ENCODE measurements at regions not wholly inside any gene's neighbourhood (a gene's known extent, or its start where the extent isn't known, plus 50 kb on each side); places are given as distances from the start of the nearest gene placed in this dataset.
"Not testable (repeated sequence)": the region's sequence is repeated elsewhere in the genome, so short reads cannot be mapped to it uniquely, and the experiment has no call there.

DNA sequence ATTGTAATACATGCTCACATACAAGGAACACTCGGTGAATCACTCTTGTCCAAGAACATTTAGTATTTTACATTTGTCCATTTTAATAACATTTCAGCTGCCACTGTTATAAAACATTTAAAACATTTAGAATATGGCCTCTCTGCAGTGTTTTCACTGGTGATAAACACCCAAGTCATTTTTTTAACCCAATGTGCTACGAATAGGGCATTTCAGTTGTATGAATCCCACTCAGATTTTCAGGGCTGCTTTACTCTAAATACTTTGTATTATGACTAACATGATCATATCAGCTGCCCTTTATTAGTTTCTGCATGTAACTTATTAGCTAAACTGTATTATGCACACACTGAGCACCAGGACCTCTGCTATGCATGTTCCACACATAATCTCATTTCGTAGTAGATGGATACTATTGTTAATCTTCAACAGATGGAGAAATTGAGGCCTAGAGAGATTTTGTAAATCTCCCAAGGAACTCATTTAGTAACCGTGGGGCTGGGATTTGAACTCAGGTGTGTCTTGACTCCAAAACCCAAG, 148.6 kb upstream of the CDIN1 start:
- no peak for DNase-seq

DNA sequence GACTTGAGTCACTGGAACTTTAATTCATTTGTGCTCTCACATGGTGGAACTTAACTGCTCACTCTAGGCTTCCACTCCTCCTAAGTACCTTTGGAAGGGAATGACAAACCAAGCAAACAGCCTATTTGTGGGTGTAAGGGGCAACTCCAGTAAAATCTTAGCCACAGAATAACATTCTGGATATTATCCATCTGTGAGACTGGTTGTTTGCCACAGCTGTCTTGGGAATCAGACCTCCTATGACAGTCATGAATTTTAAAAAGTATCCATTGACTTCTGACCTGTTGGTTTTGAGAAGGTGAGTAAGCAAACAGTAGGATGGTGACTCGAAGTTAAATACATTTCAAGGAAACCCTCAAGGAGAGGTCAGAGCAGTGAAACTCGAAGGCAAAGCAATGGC, 147.3 kb upstream of the CDIN1 start:
- DNase-seq = peak; percentile 48

DNA sequence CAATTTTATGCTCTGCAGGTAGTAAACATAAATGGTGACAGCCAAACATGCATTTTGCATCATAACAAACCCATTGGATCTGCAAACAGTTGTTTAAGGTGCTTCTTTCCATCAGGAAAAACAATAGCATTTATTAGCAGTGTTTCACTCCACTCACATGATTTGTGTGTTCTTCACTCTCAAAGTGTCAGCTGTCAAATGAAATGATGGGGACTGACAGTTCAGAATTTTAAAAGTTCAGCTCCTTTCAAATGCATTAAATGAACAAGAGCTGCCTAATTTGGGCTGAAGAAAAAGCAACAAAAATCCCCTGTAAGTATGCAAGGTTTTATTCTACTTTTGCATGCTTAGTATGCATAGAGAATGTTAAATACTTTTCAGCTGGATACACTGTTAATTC, 145.2 kb upstream of the CDIN1 start:
- DNase-seq = no peak

DNA sequence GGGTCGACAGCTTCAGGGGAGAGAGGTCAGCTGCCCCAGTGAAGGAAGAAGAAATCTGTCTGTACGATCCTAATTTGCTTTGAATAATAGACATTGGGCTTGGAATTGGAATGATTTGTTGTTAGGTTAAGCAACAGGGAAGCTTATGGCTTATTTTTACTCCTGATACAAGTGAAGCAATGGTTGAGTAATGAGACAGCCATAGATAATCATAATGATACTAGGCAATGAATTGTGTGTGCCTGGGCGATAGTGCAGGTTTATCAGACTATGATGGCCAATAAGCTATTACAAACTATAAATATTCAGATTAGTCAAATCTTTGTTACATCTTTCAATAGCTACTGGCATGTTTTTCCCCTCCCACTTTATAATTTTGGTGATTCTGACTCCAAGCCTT, 140.9 kb upstream of the CDIN1 start:
- no peak for DNase-seq

DNA sequence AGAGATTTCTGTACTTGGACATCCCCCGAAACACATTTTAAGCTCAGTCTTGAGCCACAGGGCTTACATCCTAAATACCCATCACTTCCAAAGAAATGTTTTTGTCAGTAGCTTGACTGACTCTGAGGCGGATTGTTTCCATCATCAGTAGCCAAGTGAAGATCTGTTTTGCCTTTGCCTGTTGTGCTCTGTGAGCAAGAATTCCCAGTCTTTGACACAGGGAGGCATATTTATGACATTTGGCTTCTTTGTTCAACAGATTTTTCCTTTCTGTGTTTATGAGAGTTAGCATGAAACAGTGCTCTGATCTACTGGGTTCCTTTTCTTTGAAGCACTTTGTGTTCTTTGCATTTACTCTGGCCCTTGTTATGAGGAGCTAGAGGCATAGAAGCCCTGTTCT, 132.1 kb upstream of the CDIN1 start:
- DNase-seq = no peak

DNA sequence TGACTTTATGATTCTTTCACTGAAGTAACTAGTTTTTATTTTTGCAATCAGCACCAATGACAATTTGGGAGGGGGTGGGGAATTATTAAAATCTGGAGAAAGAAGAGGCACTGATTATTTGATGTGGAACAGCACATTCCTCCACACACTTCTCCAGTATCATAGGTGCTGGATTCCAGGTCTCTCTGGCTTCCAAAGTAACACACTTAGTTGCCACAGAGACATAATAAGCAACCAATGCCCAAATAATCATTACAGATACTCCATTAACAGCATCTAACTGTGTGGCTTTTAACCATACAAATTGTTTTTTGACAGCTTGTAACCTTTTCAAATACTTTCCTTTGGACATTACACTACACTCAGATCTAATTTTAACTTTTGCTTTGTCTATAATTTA, 131.0 kb upstream of the CDIN1 start:
- DNase-seq = no peak

DNA sequence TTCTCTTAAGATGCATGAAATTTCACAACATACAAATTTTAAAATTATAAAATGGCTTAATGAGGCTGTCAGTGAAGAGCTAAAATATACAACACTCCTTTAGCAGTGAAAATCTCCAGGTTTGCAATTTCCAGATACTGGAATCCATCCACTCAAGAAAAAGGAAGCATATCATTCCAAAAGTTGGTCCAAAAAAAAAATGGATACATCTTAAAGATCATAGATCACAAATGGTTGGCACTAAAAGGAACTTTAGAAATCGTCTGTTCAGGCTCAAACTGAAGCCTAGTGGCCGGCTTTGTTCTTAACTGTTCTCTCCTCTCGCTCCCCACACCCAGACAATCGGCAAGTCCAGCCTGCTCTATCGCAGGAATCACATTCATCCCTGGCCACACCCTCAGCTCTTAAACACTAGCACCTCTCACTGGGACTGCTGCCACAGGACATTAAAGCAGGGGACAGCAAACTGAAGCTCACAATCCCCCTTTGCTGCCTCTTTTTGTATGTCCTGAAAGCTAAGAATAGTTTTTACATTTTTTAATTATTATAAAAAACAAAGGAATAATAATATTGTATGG, 130.3 kb upstream of the CDIN1 start:
- DNase-seq = no peak

DNA sequence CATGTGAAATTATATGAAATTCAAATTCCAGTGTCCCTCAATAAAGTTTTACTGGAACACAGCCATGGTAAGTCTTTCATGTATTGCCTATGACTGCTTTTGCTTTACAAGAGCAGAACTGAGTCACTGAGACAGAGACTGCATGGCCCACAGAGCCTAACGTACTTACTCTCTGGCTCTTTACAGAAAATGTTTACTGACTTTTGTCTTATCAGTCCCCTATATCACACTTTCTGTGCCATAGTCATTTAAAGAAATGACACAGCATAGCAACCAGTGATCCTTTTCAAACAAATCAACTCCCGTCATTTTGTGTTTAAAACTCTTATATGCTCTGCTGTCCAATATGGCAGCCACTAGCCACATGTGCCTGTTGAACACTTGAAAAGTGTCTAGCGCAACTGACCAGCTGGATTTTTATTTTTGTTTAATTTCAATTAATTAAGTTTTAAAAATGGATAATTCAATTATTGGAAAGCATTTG, 129.7 kb upstream of the CDIN1 start:
- no peak for DNase-seq

DNA sequence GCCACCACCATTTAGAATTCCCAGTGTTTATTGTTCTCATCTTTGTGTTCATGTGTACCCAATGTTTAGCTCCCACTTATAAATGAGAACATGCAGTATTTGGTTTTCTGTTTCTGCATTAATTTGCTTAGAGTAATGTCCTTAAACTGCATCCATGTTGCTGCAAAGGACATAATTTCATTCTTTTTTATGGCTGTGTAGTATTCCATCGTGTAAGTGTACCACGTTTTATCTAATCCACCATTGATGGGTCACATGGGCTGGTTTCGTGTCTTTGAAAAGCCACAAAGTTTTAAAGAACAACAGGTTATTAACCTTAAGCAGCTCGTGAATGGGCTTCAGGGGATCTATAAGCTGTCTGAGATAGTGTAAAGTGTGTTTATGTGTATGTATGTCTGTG, 125.2 kb upstream of the CDIN1 start:
- not testable (repeated sequence) for DNase-seq

DNA sequence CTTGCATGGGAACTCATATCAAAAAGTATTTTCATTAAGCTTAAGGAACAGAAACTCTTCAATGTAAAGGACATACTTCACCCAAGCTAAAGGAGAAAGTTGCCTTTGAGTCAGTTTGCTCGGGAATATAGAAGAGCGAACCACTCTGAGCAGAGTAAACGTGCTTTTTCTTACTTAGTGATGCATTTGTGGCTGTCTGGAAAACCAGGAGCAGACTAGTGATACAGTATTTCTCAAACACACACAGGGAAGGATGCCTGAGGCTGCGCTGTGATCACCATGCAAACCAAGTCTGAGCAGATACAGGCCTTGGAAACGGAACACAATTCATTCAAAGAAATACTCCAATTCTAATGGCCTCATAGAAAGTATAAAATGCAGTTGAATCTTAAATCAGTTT, 121.0 kb upstream of the CDIN1 start:
- DNase-seq = no peak

DNA sequence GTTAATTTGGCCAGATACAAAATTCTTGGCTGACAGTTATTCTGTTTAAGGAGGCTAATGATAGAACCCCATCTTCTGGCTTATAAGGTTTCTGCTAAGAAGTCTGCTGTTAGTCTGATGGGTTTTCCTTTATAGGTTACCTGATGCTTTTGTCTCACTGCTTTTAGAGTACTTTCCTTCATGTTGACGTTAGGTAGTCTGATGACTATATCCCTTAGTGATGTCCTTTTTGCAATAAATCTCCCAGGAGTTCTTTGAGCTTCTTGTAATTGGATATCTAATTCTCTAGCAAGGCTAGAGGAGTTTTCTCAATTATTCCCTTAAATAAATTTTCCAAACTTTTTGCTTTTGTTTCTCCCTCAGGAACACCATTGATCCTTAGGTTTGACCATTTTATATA, 114.1 kb upstream of the CDIN1 start:
- DNase-seq = no peak

DNA sequence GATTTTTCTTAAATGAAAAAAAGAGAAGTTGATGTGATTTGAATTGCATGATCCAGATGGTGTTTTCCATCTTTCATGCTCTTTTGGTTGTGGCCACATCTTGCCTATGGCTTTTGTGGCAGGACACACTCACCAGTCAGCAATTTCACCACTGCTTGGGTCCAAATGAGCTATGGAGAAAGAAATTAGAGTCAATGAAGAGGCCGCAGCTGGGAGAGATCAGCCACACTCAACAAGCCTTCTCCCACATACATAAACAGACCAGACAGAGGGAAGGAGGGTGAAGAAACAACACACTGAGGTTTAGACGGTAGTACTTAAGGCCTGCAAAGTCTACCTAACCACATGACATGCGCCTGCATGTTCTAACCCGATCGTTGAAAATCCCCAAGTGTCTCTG, 110.7 kb upstream of the CDIN1 start:
- DNase-seq = no peak

DNA sequence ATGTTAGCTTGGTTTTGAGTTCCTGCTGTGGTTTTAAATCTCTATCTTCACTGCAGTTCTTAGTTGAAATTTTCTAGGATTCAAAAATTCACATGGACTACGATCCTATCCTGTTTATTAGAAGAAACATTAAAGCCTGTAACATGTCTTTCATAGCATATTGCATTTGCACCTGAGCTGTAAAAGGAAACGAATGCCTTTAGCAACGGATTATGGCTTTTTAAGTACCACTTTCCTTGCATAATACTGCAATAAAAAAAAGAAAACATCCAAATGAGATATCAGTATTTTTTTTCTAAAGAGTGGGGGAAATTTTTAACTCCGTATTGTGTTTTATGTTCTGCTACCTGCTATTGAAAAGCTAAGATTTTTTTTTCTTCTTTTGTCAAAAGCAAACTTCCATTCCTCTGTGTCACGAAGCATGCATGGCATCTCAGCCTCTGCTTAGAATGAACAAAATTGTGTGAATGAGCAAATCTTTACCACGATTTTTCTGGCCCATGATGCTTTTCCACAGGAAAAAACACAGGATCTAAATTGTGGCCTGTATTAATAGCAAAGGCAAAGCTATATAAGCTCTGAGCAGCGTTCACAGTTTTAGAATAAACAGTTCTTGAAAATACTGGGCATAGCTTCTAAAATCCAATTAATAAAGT, 110.0 kb upstream of the CDIN1 start:
- DNase-seq = no peak

DNA sequence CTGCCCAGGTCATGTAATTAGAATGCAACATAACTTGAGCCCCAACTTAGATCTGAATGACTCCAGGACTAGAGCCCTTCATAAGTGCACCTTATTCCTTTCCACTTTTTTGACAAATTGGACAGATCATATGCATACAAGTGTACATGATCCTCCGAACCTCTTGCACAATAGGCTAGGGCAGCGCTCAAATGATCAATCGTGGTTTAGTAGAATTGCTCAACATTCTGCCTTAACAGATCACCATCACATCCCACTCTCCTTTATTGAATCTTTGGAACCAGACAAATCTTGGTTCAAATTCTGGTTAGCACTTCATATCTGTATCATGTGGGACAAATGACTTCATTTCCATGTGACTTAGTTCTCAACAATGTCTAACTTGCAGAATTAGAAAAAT, 106.8 kb upstream of the CDIN1 start:
- DNase-seq = no peak

DNA sequence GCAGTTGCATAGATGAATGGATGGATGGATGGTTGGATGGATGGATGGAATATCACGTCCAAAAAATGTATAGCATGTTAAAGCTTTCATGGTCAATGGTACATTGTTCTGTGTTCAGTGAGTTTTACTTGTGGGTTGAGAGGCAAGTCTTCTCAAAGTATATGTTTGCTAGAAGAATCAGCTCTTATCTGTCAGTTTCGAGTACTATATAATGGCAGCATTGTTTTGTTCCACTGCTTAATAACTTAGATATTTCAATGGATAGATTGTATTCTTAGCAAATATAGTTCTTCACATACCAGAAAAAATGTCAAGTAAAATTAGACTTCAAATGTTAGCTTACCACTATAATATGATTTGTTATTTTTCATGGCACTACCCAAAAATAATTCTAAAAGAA, 100.9 kb upstream of the CDIN1 start:
- DNase-seq = no peak

DNA sequence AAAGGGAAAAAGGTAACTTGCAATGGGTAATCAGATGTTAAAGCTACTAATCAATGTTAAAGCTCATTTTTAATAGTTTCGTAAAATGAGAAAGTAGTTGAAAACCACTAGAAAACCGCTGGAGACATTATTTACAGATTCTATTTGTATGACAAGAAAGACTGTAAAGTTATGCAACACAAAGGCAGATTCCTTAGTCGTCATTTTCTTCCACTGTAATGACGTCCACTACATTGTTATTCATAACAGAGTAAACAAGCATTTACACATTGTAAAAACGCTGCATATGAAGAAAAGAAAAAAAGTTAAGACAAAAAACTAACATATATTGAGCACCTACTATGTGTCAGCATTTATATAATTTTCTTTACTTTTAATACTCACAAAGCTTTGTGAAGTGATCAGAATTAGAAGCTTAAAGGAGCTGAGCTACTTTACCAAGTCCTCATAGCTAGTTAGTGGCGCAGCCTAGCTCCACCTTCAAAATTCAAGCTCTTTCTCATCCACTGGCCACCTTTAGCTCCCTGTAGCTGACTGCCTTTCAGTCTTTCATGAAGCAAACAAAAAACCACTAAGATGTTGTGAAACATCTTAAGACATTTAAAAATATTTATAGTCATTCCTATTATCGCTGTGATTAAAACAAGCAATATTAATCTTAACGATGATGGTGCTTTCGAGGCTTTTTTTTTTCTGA, 100.1 kb upstream of the CDIN1 start:
- DNase-seq = no peak

DNA sequence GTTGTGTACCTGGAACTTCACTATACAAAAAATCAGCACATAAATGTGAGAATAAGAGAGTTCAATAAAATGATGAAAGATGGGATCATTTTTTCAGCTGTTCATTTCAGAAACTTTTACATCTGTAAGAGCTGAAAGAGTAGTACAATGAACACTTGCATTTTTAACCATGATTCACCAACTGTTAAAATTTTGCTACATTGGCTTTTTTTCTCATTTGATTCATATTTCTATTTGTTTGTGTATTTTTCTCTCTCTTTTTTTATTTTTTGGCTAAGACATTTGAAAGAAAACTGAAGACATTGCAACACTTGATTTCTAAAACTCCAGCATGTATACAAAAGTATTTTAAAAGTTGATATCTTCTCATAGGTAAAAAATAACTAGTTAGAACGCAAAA, 98.3 kb upstream of the CDIN1 start:
- no peak for DNase-seq

DNA sequence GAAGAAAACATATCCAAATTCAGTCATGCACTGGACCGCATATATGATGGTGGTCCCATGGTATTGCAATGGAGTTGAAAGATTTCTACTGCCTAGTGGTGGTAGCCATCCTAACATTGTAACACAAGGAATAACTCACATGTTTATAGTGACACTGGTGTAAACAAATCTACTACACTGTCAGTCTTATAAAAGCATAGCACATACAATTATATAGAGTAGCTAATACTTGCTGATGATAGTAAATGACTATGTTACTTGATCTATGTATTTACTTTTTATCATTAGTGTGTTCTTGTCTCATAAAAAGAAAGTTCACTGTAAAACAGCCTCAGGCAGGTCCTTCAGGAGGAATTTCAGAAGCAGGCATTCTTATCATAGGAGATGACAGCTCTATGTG, 96.0 kb upstream of the CDIN1 start:
- DNase-seq = no peak

DNA sequence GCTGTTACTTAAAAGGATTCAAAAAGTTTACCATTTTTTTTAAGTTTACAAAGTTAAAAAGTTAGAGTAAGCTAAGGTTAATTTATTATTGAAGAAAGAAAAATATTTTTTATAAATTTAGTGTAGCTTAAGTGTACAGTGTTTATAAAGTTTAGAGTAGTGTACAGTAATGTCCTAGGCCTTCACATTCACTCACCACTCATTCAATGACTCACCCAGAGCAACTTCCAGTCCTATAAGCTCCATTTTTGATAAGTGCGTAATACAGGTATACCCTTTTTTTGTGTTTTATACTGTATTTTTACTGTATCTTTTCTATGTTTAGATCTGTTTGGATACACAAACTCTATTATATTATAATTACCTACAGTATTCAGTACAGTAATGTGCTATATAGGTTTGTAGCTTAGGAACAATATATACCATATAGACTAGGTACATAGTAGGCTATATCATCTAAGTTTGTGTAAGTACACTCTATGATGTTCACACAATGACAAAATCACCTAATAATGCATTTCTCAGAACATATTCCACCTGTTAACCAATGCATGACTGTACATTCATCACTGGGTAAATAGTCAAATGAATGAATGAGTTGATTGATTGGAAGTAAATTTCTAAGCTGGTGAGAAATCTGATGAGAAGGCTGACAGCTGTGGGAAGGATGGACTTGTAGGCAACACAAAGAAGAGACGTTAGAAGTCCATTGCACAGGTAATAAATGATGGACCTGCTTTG, 95.2 kb upstream of the CDIN1 start:
- DNase-seq = no peak

DNA sequence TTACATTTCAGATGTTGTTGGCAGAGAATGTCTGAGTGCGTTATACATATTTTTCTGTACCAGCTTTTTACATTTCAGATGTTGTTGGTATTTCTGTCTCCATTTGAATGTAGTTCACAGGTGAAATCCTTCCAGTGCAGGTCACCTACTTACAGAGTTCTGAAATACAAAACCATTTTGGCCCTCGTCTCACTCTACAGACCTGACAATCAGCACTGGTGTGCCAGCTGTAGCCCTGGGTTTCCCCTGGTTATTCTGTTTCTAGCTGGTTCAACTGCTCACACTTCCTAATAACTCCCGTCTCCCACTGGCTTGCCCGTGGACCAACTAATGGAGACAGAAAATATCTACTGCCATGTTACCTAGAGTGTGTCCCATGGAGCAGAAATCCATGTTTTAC, 87.5 kb upstream of the CDIN1 start:
- DNase-seq = no peak

DNA sequence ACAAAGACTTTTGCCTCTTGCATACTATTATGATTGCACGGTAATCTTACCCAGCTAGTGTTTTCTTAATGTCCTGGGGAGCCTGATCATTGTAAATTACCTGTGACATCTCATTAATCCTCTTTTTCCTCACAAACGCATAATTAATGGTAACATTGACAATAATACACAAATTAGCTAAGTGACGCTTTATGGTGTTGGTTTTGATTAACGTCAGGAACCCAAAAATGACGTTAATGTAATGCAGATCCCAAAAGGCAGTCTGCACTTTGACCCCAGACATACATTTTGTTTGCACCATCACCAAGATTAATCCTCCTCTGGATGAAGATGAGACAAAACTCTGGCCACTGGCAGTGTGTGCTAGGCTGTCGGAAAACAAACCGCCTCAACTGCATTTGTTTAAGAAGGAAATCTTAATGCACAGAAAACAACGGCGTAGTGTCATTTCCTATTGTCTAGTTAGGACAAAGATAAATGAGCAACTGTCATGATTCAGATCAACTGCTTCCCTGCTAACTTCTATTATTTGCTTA, 83.9 kb upstream of the CDIN1 start:
- DNase-seq = no peak

DNA sequence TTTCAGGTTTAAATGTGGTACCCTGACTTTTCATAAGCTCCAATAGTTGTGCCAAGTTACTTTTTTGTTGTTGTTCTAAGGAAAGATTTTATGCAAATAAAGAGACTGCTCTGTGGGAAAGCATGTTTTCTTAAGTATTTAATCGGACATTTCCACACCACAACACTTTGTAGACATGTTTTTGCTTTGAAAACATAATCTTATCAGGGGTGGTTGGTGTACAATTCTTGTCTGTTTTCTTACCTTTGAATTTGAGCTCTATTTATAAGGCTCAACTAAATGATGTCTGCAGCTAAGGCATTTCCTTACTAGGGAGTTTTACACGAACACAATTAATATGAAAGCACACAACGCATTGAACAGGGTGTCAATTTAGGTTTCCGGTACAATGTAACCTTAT, 81.5 kb upstream of the CDIN1 start:
- no peak for DNase-seq

DNA sequence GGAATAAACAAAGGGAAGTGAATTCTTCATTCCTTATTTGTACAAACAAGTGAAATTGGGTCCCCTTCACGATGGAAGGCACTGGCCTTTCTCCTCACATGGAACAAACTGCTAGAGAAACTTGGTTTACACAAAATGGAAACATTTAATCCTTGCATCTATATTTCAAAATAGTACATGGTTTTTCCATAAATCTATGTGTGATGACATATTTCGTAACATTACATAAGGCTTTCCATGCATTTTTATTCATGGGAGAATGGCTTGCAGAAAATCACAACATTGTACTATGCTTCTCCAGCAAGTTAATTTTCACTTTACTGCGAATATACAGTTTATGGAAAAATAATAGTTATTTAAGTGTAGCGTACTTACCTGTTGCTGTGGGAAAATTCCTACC, 81.0 kb upstream of the CDIN1 start:
- DNase-seq = no peak
